ENCODE measurements at regions not wholly inside any gene's neighbourhood (a gene's known extent, or its start where the extent isn't known, plus 50 kb on each side); places are given as distances from the start of the nearest gene placed in this dataset.

DNA sequence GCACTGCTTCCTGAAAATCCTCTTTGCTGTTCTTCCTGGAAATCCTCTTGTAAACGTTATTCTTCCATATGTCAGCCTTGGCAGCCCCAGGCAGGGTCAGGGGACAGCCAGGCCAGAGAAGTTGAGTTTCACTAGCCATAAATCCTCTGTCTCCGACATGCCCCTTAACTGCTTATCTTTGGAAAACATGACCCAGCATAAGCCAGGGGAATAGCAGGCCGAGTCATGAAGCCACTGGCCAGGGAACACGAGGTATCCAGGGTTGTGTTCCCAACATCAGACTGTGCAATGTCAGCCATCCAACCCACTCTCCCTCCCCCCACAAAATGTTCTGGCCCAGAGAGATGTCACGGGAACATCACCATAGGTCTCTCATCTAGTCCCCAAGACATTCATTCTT lies 453.9 kb downstream of the MED13L start:
- peak overlapping the region; percentile 55; the same call in 1 of the 2 replicates for H2AFZ ChIP-seq (ENCODE audit: low read depth, low read length)
- H3K4me2 ChIP-seq (ENCODE audit: insufficient read depth, low read length): peak overlapping the region; percentile 33
- intact Hi-C loops (cut with micrococcal nuclease): no loop called here
- H4K20me1 ChIP-seq (replicated peaks; ENCODE audit: control insufficient read depth, insufficient read depth, low read length): no peaks in the 10 kb centered on the region
- 1% methylated on average over 5 of the region's 5 CpGs for WGBS (ENCODE audit: insufficient coverage, low coverage, missing lambda C conversion rate)
- DNase-seq (ENCODE audit: extremely low read depth in 1 of 4, low spot score in 3 of 4) (peak in 2 of 4 experiments; percentile 32 to 46), ATAC-seq (peak; percentile 72), FAIRE-seq (peak; percentile 26)
- no peak overlapping the region for H3K4me3 ChIP-seq
- no peaks in the 10 kb centered on the region for H3K79me2 ChIP-seq (ENCODE audit: control insufficient read depth, insufficient read depth, low read length)
- no peaks in the 10 kb centered on the region for H3K36me3 ChIP-seq (ENCODE audit: control insufficient read depth, insufficient read depth, low read length)
- peaks cover 2 to 6% of the 10 kb centered on the region in 2 experiments; a peak in 1 of 5 replicates for H3K4me1 ChIP-seq (replicated peaks in 1 of 2; ENCODE audit: control insufficient read depth in 2 of 2, insufficient read depth in 2 of 2, low read length in 2 of 2)
- H3K9me1 ChIP-seq (ENCODE audit: control insufficient read depth, insufficient read depth, low read length): no peaks in the 10 kb centered on the region
- in situ Hi-C loops (cut with MboI): no loop called here
- no TSS peak for BruUV-seq (replicated peaks)
- no peaks in the 10 kb centered on the region for H3K9me3 ChIP-seq (replicated peaks; ENCODE audit: control insufficient read depth, insufficient read depth, low read depth, low read length)
- ChIA-PET CTCF (ENCODE audit: low intra/inter-chr PET ratio) (no interaction called here), POLR2A (no interaction called here)
- H3K27me3 ChIP-seq (ENCODE audit: control insufficient read depth in 2 of 2, insufficient read depth in 2 of 2, low read length in 2 of 2): no peaks in the 10 kb centered on the region; a peak in 1 of 5 replicates
- H3K9ac ChIP-seq (ENCODE audit: insufficient read depth in 1 of 2, low read depth in 2 of 2, low read length in 2 of 2): no peak overlapping the region
- H3K27ac ChIP-seq (ENCODE audit: extremely low read depth, low read depth, low read length): no peak overlapping the region
- TF ChIP-seq CCAR2 (IDR thresholded peaks at IDR 0.05; ENCODE audit: low read depth, low read length) (no peak), ZNF217 (CRISPR knock-in tag; IDR thresholded peaks at IDR 0.05) (no peak), ZNF644 (tag; IDR thresholded peaks at IDR 0.05; ENCODE audit: low read depth) (peak; percentile 67; the same call in 1 of the 2 replicates), RAD51 (IDR thresholded peaks at IDR 0.05; ENCODE audit: borderline replicate concordance, low read depth) (no peak), NR2C1 (IDR thresholded peaks at IDR 0.05) (no peak), NR2C1 (tag; IDR thresholded peaks at IDR 0.05) (peak; percentile 81), EWSR1 (IDR thresholded peaks at IDR 0.05; ENCODE audit: borderline replicate concordance, low read depth, partially characterized antibody) (no peak), MAFK (IDR thresholded peaks at IDR 0.05; ENCODE audit: low read length) (peak; percentile 19; the same call in 1 of the 2 replicates), XRCC4 (IDR thresholded peaks at IDR 0.05; ENCODE audit: extremely low read depth, insufficient read depth, insufficient read length) (no peak), KDM2B (CRISPR knock-in tag; IDR thresholded peaks at IDR 0.05) (no peak), KAT7 (CRISPR knock-in tag; IDR thresholded peaks at IDR 0.05; ENCODE audit: borderline replicate concordance) (no peak), MAFG (tag; conservative IDR thresholded peaks at IDR 0.05) (peak; percentile 80)
- TF ChIP-seq, protein P1, sequence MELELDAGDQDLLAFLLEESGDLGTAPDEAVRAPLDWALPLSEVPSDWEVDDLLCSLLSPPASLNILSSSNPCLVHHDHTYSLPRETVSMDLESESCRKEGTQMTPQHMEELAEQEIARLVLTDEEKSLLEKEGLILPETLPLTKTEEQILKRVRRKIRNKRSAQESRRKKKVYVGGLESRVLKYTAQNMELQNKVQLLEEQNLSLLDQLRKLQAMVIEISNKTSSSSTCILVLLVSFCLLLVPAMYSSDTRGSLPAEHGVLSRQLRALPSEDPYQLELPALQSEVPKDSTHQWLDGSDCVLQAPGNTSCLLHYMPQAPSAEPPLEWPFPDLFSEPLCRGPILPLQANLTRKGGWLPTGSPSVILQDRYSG (tag; conservative IDR thresholded peaks at IDR 0.05; ENCODE audit: low read depth): 0 out of 2 replicates have a peak, but pooled peaks have one; percentile 35
- TF ChIP-seq, protein P2, sequence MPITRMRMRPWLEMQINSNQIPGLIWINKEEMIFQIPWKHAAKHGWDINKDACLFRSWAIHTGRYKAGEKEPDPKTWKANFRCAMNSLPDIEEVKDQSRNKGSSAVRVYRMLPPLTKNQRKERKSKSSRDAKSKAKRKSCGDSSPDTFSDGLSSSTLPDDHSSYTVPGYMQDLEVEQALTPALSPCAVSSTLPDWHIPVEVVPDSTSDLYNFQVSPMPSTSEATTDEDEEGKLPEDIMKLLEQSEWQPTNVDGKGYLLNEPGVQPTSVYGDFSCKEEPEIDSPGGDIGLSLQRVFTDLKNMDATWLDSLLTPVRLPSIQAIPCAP (CRISPR knock-in tag; IDR thresholded peaks at IDR 0.05; ENCODE audit: borderline replicate concordance): no peak
- TF ChIP-seq, protein P3, sequence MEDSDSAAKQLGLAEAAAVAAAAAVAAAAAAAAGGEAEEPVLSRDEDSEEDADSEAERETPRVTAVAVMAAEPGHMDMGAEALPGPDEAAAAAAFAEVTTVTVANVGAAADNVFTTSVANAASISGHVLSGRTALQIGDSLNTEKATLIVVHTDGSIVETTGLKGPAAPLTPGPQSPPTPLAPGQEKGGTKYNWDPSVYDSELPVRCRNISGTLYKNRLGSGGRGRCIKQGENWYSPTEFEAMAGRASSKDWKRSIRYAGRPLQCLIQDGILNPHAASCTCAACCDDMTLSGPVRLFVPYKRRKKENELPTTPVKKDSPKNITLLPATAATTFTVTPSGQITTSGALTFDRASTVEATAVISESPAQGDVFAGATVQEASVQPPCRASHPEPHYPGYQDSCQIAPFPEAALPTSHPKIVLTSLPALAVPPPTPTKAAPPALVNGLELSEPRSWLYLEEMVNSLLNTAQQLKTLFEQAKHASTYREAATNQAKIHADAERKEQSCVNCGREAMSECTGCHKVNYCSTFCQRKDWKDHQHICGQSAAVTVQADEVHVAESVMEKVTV (CRISPR knock-in tag; IDR thresholded peaks at IDR 0.05): no peak
- TF ChIP-seq, protein P4, sequence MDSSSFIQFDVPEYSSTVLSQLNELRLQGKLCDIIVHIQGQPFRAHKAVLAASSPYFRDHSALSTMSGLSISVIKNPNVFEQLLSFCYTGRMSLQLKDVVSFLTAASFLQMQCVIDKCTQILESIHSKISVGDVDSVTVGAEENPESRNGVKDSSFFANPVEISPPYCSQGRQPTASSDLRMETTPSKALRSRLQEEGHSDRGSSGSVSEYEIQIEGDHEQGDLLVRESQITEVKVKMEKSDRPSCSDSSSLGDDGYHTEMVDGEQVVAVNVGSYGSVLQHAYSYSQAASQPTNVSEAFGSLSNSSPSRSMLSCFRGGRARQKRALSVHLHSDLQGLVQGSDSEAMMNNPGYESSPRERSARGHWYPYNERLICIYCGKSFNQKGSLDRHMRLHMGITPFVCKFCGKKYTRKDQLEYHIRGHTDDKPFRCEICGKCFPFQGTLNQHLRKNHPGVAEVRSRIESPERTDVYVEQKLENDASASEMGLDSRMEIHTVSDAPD (CRISPR knock-in tag; IDR thresholded peaks at IDR 0.05): no peak
- TF ChIP-seq, protein P5, sequence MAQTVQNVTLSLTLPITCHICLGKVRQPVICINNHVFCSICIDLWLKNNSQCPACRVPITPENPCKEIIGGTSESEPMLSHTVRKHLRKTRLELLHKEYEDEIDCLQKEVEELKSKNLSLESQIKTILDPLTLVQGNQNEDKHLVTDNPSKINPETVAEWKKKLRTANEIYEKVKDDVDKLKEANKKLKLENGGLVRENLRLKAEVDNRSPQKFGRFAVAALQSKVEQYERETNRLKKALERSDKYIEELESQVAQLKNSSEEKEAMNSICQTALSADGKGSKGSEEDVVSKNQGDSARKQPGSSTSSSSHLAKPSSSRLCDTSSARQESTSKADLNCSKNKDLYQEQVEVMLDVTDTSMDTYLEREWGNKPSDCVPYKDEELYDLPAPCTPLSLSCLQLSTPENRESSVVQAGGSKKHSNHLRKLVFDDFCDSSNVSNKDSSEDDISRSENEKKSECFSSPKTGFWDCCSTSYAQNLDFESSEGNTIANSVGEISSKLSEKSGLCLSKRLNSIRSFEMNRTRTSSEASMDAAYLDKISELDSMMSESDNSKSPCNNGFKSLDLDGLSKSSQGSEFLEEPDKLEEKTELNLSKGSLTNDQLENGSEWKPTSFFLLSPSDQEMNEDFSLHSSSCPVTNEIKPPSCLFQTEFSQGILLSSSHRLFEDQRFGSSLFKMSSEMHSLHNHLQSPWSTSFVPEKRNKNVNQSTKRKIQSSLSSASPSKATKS (CRISPR knock-in tag; IDR thresholded peaks at IDR 0.05): no peak

Data from K562 (cell line).